LoVo (cell line): ENCODE measurements at regions not wholly inside any gene's neighbourhood (a gene's known extent, or its start where the extent isn't known, plus 50 kb on each side); places are given as distances from the start of the nearest gene placed in this dataset.
"Not testable (repeated sequence)": the region's sequence is repeated elsewhere in the genome, so short reads cannot be mapped to it uniquely, and the experiment has no call there.

Experiments
- DNase-seq: peaks from one replicate; pipeline ENCODE4 v3.0.0-alpha.2; 2016; ENCODE audit warnings: low spot score

DNA sequence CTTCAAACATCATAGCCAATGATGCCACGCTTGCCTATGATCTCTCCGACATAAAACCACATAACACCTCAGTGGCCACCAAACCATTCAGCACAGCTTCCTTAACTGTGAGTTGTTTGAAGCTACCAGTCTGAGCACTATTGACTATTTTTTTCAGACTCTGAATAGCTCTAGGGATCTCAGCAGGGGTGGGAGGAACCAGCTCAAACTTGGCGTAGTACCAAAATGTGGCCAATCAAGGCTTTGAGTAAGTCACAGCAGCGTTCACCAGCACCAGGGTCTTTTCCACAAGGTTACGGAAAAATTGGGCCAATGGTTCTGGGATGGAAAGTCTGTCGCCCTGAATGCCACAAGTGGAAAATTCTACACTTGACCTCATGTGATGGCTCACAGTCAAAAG is 70.6 kb downstream of the SMPDL3A start:
- DNase-seq = no peak

DNA sequence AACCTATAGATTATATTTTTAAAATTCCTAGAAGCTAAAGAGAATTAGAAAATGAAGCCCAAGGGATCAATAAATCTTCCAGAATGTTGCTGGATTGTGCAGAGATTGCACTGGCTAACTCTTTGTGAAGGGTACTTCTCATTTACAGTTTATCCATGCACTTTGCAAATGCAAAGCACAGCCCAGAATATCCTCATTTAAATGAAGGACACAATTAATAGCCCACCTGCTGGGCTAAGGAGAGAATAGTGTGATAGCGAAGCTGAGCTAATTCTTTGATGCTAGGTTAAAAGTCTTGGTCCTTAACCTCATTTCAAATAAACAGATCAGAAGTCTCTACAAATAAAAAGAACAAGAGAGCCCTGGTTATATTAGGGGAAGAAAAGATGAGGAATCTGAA is 72.5 kb downstream of the SMPDL3A start:
- no peak for DNase-seq

DNA sequence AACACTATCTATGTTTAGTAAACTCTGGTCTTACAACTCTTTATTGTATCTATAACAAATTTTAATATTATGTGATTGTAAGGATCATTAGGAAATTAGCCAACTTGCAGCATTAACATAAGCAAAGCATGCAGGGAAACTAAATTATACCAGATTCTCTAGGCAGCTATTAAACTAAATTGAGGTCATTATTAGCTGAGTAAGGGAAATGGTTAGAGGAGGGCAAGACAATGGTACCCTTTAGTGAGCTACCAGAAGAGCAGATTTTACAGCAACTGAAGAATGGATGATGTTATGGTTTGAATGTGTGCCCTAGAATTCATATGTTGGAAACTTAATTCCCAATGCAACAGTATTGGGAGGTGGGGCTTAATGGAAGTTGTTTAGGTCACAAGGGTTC is 79.1 kb downstream of the SMPDL3A start:
- DNase-seq = no peak

DNA sequence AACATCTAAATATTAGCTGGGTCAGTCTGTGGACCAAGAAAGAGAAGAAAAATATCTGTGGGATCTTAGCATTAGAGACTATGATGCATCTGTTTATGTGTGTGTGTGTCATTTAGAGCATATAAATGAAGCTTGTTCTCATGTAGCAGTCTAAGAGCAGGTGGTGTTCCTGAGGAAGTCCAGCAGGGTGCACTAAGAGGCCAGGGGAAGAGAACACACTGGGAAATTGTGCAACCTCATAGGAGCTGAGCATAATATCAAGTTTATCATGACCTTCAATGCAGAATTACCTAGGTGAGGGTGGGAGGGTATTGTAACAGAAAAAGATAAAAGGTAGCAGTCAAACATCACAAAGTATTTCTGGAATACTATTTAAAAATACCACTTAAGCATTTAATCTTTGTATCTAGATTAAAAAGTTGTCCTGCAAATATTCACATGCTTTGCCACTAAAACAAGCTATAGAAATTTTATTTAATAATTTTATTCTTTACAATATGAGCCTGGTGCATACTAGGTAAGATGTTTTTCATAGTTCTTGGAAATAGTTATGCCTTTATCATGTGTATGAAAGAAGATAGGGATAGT is 80.5 kb downstream of the SMPDL3A start:
- DNase-seq = peak; percentile 40

DNA sequence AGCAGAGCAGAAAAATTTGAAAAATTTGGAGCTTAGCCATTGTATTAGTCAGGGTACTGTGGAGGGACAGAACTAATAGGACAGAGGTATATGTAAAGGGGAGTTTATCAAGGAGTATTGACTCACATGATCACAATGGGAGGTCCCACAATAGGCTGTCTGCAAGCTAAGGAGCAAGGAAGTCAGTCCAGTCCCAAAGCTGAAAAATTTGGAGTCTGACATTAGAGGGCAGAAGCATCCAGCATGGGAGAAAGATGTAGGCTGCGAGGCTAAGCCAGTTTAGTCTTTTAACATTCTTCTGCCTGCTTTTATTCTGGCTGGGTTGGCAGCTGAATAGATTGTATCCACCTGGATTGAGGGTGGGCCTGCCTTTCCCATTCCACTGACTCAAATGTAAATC is 82.0 kb downstream of the SMPDL3A start:
- no peak for DNase-seq

DNA sequence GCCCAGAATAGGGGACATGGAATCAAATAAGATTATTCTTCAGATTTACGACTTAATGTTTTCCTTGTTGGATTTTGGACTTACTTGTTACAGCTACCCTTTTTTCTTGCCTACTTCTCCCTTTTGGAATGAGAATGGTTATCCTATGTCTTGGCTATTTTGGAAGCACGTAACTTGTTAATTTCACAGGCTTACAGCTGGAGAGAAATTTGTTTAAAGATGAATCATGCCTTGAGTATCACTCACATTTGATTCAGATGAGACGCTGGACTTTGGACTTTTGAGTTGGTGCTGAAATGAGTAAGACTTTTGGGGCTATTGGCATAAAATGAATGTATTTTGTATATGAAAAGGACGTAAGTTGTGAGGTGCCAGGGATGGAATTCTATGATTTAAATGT is 83.3 kb downstream of the SMPDL3A start:
- peak; percentile 36 for DNase-seq

DNA sequence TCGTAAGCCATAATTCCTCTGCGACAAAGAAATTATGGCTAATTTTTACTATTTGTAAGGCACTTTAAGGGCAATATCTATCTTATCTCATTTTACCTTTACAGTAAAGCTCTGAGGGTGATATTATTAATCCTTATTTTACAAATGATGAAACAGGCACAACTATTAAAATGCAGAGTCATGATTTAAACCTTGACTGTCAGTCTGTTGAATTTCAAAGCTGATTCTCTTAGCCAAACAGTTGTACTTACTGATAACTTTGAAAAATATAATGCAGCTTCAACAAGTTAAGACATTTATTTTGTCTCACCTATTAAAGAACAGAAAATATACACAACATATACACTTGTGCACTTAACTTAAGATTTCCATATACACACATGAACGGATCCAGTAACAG is 88.2 kb downstream of the SMPDL3A start:
- DNase-seq = no peak

DNA sequence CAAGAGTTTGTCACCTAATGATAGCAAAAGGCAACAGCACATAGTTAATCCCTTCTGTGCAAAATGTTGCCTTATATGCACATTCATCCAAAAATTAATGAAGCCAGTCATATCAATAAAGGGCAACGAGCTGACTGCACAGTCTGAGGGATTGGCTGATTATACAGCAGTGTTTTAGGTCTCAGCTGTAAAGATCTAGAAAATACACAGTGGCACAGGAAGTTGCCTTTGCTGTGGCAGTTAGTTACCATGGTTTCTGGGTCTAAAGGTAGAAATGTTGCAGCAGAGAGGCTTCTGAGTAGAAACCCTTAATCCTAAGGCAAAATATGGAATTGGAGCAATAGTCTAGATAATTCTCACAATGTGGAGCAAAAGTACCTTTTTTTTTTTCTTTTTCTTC is 89.7 kb downstream of the SMPDL3A start:
- DNase-seq = no peak

DNA sequence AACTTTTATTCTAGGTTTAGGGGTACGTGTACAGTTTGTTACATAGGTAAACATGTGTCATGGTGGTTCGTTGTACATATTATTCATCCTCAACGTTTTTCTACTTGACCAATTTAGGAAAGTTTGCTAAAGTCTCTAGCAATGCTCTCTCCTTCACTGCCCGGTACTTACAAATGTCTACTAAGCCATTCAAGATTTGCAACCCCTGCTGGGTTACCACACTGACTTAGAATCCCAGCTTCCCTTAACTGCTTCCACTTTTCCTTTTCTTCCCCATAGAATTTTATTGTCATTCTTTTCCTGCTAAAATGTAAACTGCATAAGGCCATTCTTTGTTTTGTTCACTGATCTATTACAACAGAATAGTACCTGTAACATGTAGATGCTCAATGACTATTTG is 97.4 kb downstream of the SMPDL3A start:
- no peak for DNase-seq

DNA sequence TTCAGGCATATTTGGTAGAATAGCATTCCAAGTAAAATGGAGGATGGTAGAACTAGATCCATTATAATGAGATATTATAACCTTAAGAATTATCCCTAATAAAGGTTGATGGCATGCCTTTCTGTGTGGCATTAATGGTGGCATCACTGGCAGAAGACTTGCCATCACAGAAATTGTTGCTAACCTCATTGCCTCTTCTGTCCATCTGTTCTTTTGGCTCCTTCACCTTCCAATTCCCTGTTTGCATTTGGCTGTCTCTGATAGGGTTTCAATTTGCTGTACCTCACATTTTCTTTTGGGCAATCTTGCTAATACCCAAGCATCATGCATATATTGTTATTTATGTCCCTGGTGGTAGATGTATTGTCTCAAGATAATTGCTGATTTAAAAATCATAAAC is 98.9 kb downstream of the SMPDL3A start:
- no peak for DNase-seq

DNA sequence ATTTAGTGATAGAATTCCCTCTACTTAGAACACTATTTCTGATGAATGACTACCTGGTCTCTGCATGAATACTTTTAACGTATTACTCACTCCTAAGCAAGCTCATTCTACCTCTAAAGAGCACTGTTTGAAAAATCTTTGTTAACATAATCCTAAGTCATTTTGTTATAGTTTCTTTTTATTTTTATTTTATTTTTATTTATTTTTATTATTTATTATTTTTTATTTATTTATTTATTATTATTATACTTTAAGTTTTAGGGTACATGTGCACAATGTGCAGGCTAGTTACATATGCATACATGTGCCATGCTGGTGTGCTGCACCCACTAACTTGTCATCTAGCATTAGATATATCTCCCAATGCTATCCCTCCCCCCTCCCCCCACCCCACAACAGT is 99.6 kb downstream of the SMPDL3A start:
- DNase-seq = not testable (repeated sequence)

DNA sequence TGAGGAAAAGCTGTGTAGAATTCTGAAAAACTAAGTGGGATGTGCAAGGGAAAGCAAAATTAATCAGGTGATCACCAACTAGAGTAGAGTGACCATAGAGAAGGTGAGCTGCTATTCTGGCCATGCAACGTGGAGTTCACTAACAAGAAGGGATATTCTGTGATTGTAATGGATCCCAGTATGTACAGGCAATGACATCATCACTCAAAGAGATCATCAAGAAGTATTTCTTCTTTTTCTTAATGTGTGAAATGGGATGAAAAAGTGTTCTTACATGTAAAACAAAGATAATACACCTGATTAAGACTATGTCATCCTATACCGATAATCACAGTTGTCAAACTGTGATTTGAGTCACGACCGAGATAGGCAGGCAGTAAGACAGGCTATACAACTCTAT is 101.2 kb downstream of the SMPDL3A start:
- no peak for DNase-seq

DNA sequence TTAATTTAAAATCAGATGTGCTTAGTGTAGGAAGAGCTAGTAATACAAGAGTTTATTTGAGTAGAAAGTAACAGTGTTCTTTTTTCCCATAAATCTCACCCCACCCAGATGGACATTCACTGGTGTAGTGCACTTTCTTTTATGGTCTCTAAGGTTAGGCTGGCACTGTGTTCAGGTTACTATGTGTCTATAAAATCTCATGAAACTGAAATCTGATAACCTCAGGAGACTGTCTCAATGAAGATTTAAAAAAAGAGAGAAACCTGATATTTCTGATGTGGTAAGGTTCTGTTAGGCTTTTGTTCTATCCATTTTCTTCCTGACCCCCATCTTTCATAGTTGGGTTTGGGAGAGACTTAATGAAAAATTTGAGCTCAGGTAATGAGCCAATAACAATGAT is 101.2 kb upstream of the CLVS2 start:
- DNase-seq = no peak

DNA sequence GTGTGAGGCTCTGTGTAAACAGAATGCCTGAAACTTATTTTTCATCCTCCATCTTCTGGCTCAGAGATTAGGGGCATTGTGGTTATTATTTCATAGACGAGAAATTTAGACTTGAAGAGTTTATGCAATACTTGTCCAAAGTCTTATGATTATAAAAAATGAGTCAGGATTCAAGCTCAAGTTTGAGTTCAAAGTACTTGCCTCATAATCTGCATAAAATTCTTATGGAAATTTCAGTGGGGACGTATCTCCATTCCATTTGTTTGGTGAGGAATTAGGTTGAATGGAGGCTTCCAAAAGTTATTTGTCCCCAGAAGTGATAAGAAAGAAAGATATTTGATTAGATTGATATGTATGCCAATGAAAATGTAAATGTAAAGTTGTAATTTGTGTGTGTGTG is 93.7 kb upstream of the CLVS2 start:
- DNase-seq = no peak

DNA sequence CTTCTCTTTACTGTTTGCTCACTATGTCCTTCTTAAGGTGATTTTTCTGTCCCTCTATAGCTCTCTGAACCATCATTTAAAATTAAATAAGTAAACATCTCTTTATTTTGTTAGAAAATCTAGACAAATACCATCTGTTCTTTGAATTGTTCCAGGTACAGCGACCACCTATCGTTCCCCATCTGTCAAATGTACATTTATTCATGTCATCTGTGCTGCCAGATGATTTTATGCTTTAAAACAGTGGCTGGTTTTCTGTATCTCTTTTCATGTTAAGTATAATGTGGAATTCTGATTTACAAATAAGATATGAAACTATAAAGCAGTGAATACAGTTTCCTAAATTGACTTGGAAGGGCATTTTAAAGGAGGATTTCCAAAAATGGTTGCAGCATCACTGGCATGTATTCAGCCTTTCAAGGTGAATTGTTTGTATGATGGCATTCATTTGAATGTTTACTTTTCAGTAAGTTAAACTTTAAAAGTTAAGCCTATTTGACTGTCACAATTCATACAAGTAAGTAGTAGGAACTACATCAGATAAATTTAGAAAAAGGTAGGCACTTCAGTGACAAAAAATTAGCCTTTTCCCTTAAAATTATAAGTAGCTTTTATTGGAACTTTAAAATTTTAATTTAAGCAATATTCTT is 92.6 kb upstream of the CLVS2 start:
- DNase-seq = no peak

DNA sequence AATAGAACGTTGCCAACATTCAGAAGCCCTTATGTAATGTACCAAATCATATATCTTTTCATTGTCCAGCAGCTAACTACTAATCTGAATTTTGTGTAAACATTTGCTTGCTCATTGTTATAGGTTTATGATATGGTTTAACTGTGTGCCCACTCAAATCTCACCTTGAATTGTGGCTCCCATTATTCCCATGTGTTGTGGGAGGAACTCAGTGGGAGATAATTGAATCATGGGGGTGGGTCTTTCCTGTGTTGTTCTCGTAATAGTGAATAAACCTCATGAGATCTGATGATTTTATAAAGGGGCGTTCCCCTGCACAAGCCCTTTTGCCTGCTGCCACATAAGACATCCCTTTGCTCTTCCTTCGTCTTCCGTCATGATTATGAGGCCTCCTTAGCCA is 91.9 kb upstream of the CLVS2 start:
- DNase-seq = no peak

DNA sequence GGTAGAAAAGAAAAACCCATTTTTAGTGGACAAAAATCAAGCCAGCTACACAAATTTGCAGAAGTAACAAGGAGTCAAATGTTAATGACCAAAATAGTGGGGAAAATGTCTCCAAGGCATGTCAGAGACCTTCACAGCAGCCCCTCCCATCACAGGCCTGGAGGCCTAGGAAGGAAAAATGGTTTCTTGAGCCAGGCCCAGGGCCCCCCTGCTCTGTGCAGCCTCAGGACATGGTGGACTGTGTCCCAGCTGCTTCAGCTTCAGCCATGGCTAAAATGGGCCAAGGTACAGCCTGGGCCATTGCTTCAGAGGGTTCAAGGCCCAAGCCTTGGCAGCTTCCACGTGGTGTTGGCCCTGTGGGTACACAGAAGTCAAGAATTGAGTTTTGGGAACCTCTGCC is 82.5 kb upstream of the CLVS2 start:
- DNase-seq = no peak

DNA sequence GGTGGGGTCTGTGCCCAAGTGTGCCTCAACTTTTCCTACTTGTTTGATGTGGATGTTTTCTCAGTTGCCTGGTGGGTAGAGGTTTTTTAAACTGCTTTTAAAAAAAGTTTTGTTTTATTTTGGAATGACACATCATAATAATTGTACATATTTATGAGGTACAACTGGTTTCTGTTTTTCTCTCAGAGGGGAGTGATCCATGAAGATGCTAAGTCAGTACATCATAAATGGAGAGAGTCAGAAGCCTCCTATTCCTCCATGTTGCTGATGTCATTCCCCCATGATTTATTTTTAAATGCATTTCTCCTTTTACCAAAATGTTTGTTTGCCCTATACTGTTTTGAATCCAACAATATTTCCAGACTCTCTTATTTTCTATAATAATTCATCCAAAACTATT is 77.3 kb upstream of the CLVS2 start:
- DNase-seq = no peak

DNA sequence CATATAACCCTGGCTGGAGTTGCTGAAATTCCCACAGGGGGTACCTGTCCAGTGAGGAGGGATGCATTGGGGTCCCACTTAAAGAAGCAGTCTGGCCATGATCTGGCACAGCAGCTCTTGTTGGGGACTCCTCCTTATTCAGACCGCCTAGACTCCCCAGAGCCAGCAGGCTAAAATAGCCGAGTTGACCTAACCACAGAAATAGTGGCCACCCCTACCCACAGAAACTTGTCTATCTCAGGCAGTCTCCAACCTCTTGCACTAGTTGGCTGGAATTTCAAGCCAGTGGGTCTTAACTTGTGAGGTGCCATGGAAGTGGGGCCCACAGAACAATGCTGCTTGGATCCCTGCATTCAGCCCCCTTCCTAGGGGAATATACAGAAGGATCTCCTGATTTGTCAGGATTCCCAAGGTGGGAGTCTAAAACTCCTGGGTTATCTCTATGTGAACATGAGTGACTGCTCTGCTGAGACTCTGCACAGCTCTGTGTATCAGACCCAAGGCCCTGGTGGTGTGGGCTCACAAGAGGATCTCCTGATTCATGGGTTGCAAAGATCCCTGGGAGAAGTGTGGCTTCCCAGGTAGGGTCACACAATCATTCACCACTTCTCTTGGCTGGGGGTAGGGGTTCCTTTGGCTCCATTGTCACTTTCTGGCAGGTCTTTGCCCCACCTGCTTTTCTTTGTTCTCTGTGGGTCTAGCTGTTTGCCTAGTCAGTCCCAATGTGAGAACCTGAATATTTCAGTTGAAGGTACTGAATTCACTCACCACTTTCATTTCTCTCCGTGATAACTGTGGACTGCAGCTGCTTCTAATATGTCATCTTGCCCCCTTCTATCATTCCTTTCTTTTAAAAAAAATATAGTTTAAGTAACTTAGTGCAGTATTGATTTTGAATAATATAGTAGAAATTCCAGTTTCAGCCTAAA is 65.5 kb upstream of the CLVS2 start:
- no peak for DNase-seq

DNA sequence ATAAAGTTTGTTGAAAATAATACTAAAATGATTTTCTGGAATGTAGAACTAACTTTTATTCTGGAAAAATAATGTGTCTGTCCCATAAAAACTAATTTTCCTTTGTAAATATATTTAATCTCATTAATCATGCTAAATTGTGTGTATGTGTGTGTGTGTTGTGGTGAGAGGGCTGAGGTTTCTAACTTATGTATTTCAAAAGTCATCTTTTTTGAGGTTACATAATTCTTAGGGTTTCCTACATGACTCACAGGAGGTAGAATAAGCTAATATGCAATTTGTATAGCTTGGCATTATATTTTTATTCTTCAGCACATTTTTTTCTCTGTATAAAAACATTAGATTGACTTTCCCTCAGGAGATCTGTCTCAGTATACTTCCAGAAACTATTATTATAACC is 64.1 kb upstream of the CLVS2 start:
- no peak for DNase-seq

DNA sequence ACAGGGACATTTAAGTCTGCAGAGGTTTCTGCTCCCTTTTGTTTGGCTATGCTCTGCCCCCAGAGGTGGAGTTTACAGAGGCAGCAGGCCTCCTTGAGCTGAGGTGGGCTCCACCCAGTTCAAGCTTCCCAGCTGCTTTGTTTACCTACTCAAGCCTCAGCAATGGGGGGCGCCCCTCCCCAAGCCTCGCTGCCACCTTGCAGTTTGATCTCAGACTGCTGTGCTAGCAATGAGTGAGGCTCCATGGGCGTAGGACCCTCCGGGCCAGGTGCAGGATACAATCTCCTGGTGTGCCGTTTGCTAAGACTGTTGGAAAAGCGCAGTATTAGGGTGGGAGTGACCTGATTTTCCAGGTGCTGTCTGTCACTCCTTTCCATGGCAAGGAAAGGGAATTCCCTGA is 51.1 kb upstream of the CLVS2 start:
- DNase-seq = not testable (repeated sequence)
